Loucy (cell line): ENCODE measurements at regions not wholly inside any gene's neighbourhood (a gene's known extent, or its start where the extent isn't known, plus 50 kb on each side); places are given as distances from the start of the nearest gene placed in this dataset.

Source experiments
- H2AFZ ChIP-seq: fragments of 200-600 bp; sonication (generic); 2 replicates; pipeline ENCODE4 v1.6.0; 2016; ENCODE audit warnings: antibody characterized with exemption, mild to moderate bottlenecking, low read length, moderate library complexity
- H3F3A ChIP-seq: fragments of 200-600 bp; 2 replicates; pipeline ENCODE4 v1.6.0; 2016; ENCODE audit warnings: antibody characterized with exemption, low read depth, mild to moderate bottlenecking
- H3K27me3 ChIP-seq: fragments of 200-600 bp; sonication (generic); 2 replicates; pipeline ENCODE4 v1.6.1; 2014; ENCODE audit warnings: low read length, mild to moderate bottlenecking; ENCODE audit not compliant: insufficient read depth, poor library complexity, severe bottlenecking
- H3K36me3 ChIP-seq: fragments of 200-600 bp; sonication (generic); 2 replicates; pipeline ENCODE4 v1.6.1; 2016; ENCODE audit warnings: low read length; ENCODE audit not compliant: insufficient read depth
- H3K4me1 ChIP-seq: fragments of 200-600 bp; sonication (generic); 2 replicates; pipeline ENCODE4 v1.5.1; 2014; ENCODE audit warnings: low read length, mild to moderate bottlenecking; ENCODE audit not compliant: insufficient read depth, poor library complexity, severe bottlenecking
- H3K4me2 ChIP-seq: fragments of 200-600 bp; sonication (generic); 2 replicates; pipeline ENCODE4 v1.6.0; 2014; ENCODE audit warnings: antibody characterized with exemption, low read length, low read depth, mild to moderate bottlenecking; ENCODE audit not compliant: poor library complexity, severe bottlenecking
- H3K4me3 ChIP-seq: fragments of 200-600 bp; sonication (generic); 2 replicates; pipeline ENCODE4 v1.5.1; 2014; ENCODE audit warnings: low read length, mild to moderate bottlenecking, mixed read lengths; ENCODE audit not compliant: poor library complexity, severe bottlenecking
- H3K79me2 ChIP-seq: fragments of 200-600 bp; sonication (generic); 2 replicates; pipeline ENCODE4 v1.6.1; 2014; ENCODE audit warnings: low read length; ENCODE audit not compliant: insufficient read depth
- H3K9ac ChIP-seq: fragments of 200-600 bp; sonication (generic); 2 replicates; pipeline ENCODE4 v1.6.0; 2014; ENCODE audit warnings: mild to moderate bottlenecking, low read depth, low read length, moderate library complexity; ENCODE audit not compliant: poor library complexity, severe bottlenecking
- H3K9me2 ChIP-seq: fragments of 200-600 bp; sonication (generic); replicated peaks from 2 replicates; pipeline ENCODE4 v1.6.1; 2016; ENCODE audit warnings: low read depth, low read length, mixed read lengths
- H3K9me3 ChIP-seq: fragments of 200-600 bp; sonication (generic); 2 replicates; pipeline ENCODE4 v1.6.1; 2014; ENCODE audit warnings: mild to moderate bottlenecking, antibody characterized with exemption, low read length, low read depth; ENCODE audit not compliant: insufficient read depth
- H4K20me1 ChIP-seq: fragments of 200-600 bp; sonication (generic); 2 replicates; pipeline ENCODE4 v1.6.0; 2014; ENCODE audit warnings: antibody characterized with exemption, low read length, mild to moderate bottlenecking; ENCODE audit not compliant: insufficient read depth, poor library complexity, severe bottlenecking
- EZH2phosphoT487 ChIP-seq: fragments of 200-600 bp; IDR thresholded peaks from 2 replicates; pipeline ENCODE4 v1.6.1; 2018; ENCODE audit warnings: antibody characterized with exemption, mild to moderate bottlenecking, moderate library complexity, borderline replicate concordance
- TF ChIP-seq, protein P1 (sequence below): fragments of 200-600 bp; sonication (generic); conservative IDR thresholded peaks from 2 replicates; pipeline ENCODE4 v1.5.1; 2014; ENCODE audit warnings: mild to moderate bottlenecking, antibody characterized with exemption, low read length

DNA sequence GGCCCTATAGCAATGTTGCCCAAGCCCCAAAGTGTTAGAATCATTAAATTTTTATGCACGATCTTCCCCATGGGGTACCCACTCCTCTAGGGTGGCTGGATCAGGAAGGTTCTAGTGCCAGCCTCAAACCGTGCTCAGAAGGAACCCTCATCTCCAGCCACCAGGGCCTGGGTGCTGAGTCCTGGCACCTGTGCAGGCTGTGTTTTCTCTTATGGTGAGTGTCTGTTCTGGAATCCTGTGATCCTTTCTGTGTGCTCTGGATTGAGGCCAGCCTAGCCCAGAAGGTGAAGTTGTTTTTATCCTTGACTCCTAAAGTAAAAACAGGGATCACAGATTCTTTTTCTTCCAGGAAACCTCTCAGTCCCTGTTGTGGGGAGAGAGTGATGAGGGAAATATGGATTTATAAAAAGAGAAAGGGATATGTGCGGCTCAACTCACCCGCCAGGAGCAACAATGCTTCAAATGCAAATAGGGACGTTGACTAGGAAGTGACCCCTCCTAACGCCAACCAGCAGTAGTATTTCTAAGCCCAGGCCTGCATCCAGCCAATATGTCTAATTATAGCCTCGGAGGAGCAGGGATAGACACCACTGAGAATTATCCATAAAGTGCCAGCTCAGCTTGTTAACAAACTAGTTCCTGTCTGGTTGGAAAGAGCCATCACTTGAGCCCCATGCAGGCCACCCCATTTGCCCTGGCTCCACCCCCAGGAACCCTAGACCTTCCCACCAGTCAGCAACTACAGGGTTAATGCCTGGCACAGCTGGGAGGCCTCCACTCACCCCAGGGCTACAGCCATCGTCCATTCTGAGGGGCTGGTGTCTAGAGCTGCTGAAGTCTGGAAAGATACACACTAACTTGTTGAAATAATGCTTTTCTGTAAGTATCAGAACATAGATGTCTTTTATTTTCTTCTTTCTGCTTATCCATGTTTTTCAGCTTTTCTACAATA lies 513.5 kb upstream of the PROK2 start:
- Histone ChIP-seq H3K36me3 (no peaks in the 10 kb centered on the region), H3K4me2 (no peak overlapping the region), H3K4me1 (peaks cover 7% of the 10 kb centered on the region), H4K20me1 (no peaks in the 10 kb centered on the region), H3F3A (no peaks in the 10 kb centered on the region), H3K9me3 (no peaks in the 10 kb centered on the region), H3K79me2 (no peaks in the 10 kb centered on the region), H3K4me3 (no peak overlapping the region), H3K9ac (no peak overlapping the region), H3K27me3 (no peaks in the 10 kb centered on the region), H3K9me2 (no peaks in the 10 kb centered on the region), H2AFZ (no peak overlapping the region)
- no peak for TF ChIP-seq EZH2phosphoT487
- TF ChIP-seq, protein P1, sequence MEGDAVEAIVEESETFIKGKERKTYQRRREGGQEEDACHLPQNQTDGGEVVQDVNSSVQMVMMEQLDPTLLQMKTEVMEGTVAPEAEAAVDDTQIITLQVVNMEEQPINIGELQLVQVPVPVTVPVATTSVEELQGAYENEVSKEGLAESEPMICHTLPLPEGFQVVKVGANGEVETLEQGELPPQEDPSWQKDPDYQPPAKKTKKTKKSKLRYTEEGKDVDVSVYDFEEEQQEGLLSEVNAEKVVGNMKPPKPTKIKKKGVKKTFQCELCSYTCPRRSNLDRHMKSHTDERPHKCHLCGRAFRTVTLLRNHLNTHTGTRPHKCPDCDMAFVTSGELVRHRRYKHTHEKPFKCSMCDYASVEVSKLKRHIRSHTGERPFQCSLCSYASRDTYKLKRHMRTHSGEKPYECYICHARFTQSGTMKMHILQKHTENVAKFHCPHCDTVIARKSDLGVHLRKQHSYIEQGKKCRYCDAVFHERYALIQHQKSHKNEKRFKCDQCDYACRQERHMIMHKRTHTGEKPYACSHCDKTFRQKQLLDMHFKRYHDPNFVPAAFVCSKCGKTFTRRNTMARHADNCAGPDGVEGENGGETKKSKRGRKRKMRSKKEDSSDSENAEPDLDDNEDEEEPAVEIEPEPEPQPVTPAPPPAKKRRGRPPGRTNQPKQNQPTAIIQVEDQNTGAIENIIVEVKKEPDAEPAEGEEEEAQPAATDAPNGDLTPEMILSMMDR = no peak

DNA sequence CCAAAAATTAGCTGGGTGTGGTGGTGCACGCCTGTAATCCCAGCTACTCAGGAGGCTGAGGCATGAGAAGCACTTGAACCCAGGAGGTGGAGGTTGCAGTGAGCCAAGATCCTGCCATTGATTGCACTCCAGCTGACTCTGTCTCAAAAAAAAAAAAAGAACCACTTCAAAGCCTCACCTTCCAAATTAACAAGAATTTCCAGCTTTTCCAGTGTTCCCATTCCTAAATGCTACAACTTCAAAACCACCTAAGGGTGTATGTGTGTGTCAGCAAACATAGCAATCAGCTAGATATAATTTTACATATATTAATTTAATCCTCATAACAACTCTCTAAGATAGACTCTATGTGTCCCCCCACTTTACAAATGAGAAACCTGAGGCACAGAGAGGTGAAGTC lies 512.5 kb upstream of the PROK2 start:
- no peak overlapping the region for H3K9ac ChIP-seq
- no peaks in the 10 kb centered on the region for H3K27me3 ChIP-seq
- TF ChIP-seq EZH2phosphoT487 = no peak
- TF ChIP-seq, protein P1 = no peak
- no peaks in the 10 kb centered on the region for H3K36me3 ChIP-seq
- H3K79me2 ChIP-seq = no peaks in the 10 kb centered on the region
- no peaks in the 10 kb centered on the region for H3K9me2 ChIP-seq
- peaks cover 7% of the 10 kb centered on the region for H3K4me1 ChIP-seq
- H2AFZ ChIP-seq = no peak overlapping the region
- H3K4me3 ChIP-seq = no peak overlapping the region
- H3F3A ChIP-seq = no peaks in the 10 kb centered on the region
- H3K9me3 ChIP-seq = no peaks in the 10 kb centered on the region
- H3K4me2 ChIP-seq = no peak overlapping the region
- no peaks in the 10 kb centered on the region for H4K20me1 ChIP-seq

DNA sequence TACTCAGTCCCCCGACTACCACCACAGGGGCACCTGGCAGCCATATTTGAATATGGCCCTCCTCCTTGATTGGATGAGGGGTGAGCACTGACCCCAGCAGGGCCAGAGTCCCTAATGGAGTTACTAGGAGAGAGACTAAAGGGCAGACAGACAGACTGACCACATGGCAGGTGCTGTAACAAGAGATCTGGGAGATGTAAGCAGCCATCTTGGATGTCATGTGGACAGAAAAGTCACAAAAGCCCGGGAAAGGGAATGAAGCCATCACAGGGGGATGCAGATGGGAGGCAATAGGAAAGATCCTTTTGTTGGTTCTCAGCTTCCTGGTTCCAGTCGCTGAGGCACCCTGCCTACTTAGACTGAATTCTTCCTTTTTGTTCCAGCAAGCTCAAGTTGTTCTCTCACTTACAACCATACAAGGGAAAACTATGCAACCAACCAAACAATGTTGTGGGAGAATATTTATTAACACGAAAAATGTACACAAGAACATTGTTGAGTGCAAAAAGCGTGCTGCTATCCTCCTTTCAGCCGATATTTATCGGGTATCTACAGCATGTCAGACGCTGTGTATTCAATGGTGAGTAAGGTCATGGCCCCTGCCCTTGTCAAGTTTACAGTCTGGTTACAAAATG lies 511.6 kb upstream of the PROK2 start:
- no peaks in the 10 kb centered on the region for H3K9me3 ChIP-seq
- H3K79me2 ChIP-seq = no peaks in the 10 kb centered on the region
- no peak overlapping the region for H3K4me2 ChIP-seq
- no peaks in the 10 kb centered on the region for H3K36me3 ChIP-seq
- no peaks in the 10 kb centered on the region for H4K20me1 ChIP-seq
- no peak overlapping the region for H2AFZ ChIP-seq
- H3F3A ChIP-seq = no peaks in the 10 kb centered on the region
- H3K27me3 ChIP-seq = no peaks in the 10 kb centered on the region
- no peak overlapping the region for H3K4me3 ChIP-seq
- TF ChIP-seq EZH2phosphoT487 = no peak
- TF ChIP-seq, protein P1 = no peak
- no peak overlapping the region for H3K9ac ChIP-seq
- no peaks in the 10 kb centered on the region for H3K9me2 ChIP-seq
- H3K4me1 ChIP-seq = peaks cover 14% of the 10 kb centered on the region
